Gastroesophageal sphincter (tissue), 3 donors: ENCODE measurements at regions not wholly inside any gene's neighbourhood (a gene's known extent, or its start where the extent isn't known, plus 50 kb on each side); places are given as distances from the start of the nearest gene placed in this dataset.

Experiments
- POLR2AphosphoS5 ChIP-seq: sonication (generic); formaldehyde crosslinking; IDR thresholded peaks from one replicate; pipeline ENCODE4 v1.6.1; 2017; ENCODE audit warnings: antibody characterized with exemption
- TF ChIP-seq, protein P1 (sequence below), 4 experiments: fragments of 200-600 bp in 2 of 4; fragments of 450-650 bp in 2 of 4; sonication (generic) in 1 of 4; IDR thresholded peaks; one replicate each; pipeline ENCODE4 v1.5.1; 2017 to 2019; ENCODE audit warnings: antibody characterized with exemption in 4 of 4, mild to moderate bottlenecking in 2 of 4, moderate library complexity in 2 of 4

DNA sequence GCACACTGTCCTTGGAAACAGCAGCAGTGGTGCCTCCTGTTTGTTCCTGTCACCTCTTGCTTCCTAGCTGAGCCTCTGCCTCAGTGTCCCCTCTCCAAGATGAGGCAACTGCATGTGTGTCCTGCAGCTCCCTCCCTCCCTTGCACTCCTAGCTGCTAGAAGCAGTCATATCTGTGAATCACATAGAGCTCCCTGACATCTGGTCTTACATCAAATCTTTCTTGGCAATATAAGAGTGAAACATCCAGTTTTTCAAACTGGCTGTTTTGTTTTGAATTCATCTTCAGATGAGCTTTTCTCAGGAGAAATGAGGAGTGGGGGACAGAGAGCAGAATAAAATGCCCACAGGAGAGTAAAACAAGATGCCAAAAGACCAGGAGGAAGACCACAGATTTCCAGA is 103.7 kb downstream of the VCPKMT start:
- TF ChIP-seq, protein P1, sequence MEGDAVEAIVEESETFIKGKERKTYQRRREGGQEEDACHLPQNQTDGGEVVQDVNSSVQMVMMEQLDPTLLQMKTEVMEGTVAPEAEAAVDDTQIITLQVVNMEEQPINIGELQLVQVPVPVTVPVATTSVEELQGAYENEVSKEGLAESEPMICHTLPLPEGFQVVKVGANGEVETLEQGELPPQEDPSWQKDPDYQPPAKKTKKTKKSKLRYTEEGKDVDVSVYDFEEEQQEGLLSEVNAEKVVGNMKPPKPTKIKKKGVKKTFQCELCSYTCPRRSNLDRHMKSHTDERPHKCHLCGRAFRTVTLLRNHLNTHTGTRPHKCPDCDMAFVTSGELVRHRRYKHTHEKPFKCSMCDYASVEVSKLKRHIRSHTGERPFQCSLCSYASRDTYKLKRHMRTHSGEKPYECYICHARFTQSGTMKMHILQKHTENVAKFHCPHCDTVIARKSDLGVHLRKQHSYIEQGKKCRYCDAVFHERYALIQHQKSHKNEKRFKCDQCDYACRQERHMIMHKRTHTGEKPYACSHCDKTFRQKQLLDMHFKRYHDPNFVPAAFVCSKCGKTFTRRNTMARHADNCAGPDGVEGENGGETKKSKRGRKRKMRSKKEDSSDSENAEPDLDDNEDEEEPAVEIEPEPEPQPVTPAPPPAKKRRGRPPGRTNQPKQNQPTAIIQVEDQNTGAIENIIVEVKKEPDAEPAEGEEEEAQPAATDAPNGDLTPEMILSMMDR (IDR thresholded peaks at IDR 0.05): no peak
- TF ChIP-seq POLR2AphosphoS5: no peak
